Transverse colon (tissue), 4 donors: ENCODE measurements at regions not wholly inside any gene's neighbourhood (a gene's known extent, or its start where the extent isn't known, plus 50 kb on each side); places are given as distances from the start of the nearest gene placed in this dataset.

ENCODE experiments used
- DNase-seq: peaks from one replicate; pipeline ENCODE4 v3.0.0-alpha.2; 2019
- H3K27ac ChIP-seq, 4 donors: fragments of 200-600 bp; sonication (generic); 2 replicates each; pipeline ENCODE4 v1.5.1; 2016 to 2018; ENCODE audit warnings: inconsistent platforms in 4 of 4
- H3K27me3 ChIP-seq: fragments of 200-600 bp; sonication (generic); 2 replicates; pipeline ENCODE4 v1.5.1; 2017; ENCODE audit warnings: inconsistent platforms
- H3K36me3 ChIP-seq, 4 donors: fragments of 200-600 bp; sonication (generic); 2 replicates each; pipeline ENCODE4 v1.5.1; 2017 to 2019; ENCODE audit warnings: inconsistent platforms in 4 of 4
- H3K4me1 ChIP-seq, 4 donors: fragments of 200-600 bp; sonication (generic); 2 replicates each; pipeline ENCODE4 v1.5.1; 2017 to 2020; ENCODE audit warnings: inconsistent platforms in 4 of 4
- H3K4me3 ChIP-seq, 4 donors: fragments of 200-600 bp; sonication (generic); 1 replicate in 1 of 4; 2 replicates in 3 of 4; pipeline versions ENCODE4 v1.5.1 to v1.6.1; 2017 to 2019; ENCODE audit warnings: inconsistent platforms in 4 of 4
- H3K9me3 ChIP-seq, 2 donors: fragments of 200-600 bp; sonication (generic); 2 replicates each; pipeline ENCODE4 v1.5.1; 2017 to 2019; ENCODE audit warnings: inconsistent platforms in 2 of 2
- EP300 ChIP-seq: sonication (generic); formaldehyde crosslinking; IDR thresholded peaks from one replicate; pipeline ENCODE4 v1.6.1; 2017; ENCODE audit warnings: antibody characterized with exemption, low read depth
- POLR2A ChIP-seq: fragments of 450-650 bp; IDR thresholded peaks from one replicate; pipeline ENCODE4 v1.6.1; 2016; ENCODE audit warnings: antibody characterized with exemption, mild to moderate bottlenecking, moderate library complexity
- POLR2AphosphoS5 ChIP-seq, 3 donors: sonication (generic); formaldehyde crosslinking; IDR thresholded peaks; one replicate each; pipeline ENCODE4 v1.6.1; 2016; ENCODE audit warnings: antibody characterized with exemption in 3 of 3
- WGBS, 2 donors: methylation state at CpG; one replicate each; pipeline ENCODE4 v1.1.5; 2018; ENCODE audit warnings: low coverage in 1 of 2; 5-methylcytosine and 5-hydroxymethylcytosine counted together
- in situ Hi-C, 4 donors: fragments of 200-750 bp; cut with MboI; loops; one replicate each; pipeline versions ENCODE4 v1.15.0 to v1.15.1; 2017; ENCODE audit warnings: low sequenced_read_pairs in 3 of 4, low pct_ligation_motif_present in 1 of 4, low pct_unique_long_range_greater_than_20kb in 1 of 4
- intact Hi-C: fragments of 100-400 bp; cut with DNase I; formaldehyde crosslinking; loops from one replicate; pipeline ENCODE4 v1.15.1; 2023; ENCODE audit warnings: low total_unique reads
- TF ChIP-seq, protein P1 (sequence below), 5 experiments: fragments of 200-600 bp in 3 of 5; fragments of 450-650 bp in 2 of 5; sonication (generic) in 3 of 5; IDR thresholded peaks; 1 replicate in 2 of 5; 2 replicates in 3 of 5; pipeline ENCODE4 v1.5.1; 2016 to 2017; ENCODE audit warnings: antibody characterized with exemption in 5 of 5, inconsistent platforms in 3 of 5, mild to moderate bottlenecking in 2 of 5, moderate library complexity in 1 of 5

DNA sequence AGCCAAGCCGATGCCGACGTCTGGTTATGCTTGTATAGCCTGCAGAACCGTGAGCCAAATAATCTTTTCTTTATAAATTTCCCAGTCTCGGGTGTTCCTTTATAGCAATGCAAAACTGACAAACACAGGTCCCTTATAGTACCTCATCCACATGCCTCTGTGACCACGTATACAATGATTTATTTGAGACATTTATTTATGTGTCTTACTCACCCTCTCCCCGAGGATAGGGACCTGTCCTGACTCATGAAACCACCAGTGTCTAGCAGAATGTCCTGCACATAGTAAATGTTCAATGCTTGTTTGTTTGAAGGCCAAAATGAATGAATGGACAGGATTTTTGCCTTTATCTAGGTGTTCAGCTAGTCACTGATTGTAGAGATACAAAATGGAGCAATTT, 147.9 kb upstream of the FZD8 start:
- WGBS, 2 donors: 67 to 68% methylated on average over 7 of the region's 7 CpGs
- no peaks in the 10 kb centered on the region for H3K9me3 ChIP-seq
- no peaks in the 10 kb centered on the region for H3K27me3 ChIP-seq
- intact Hi-C loops: no loop called here
- in situ Hi-C loops: no loop called here
- H3K4me3 ChIP-seq: no peak overlapping the region
- H3K4me1 ChIP-seq: no peaks in the 10 kb centered on the region
- no peaks in the 10 kb centered on the region for H3K36me3 ChIP-seq
- TF ChIP-seq EP300 (no peak), POLR2AphosphoS5 (IDR thresholded peaks at IDR 0.05) (no peak), POLR2A (no peak)
- no peak for DNase-seq
- no peak overlapping the region for H3K27ac ChIP-seq

DNA sequence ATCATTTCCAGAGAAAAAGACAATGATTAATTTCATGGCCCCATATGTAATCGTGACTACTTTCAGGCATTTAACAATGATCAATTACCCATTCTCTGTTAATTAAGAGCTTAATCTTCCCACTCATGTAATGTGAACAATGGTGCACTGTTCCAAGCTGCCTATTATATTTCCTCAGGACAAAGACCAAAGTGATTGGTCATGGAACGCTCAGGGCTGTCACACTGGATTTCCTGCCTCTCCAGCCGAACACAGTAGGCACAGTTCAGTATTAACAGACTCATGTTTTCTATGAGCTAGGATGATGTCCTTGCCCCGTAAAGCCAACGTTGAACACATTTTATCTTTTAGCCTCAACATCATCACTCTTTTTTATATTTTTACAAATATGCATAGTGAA, 142.7 kb upstream of the FZD8 start:
- no peaks in the 10 kb centered on the region for H3K36me3 ChIP-seq
- TF ChIP-seq POLR2AphosphoS5 (IDR thresholded peaks at IDR 0.05) (no peak), POLR2A (no peak), EP300 (no peak)
- TF ChIP-seq, protein P1, sequence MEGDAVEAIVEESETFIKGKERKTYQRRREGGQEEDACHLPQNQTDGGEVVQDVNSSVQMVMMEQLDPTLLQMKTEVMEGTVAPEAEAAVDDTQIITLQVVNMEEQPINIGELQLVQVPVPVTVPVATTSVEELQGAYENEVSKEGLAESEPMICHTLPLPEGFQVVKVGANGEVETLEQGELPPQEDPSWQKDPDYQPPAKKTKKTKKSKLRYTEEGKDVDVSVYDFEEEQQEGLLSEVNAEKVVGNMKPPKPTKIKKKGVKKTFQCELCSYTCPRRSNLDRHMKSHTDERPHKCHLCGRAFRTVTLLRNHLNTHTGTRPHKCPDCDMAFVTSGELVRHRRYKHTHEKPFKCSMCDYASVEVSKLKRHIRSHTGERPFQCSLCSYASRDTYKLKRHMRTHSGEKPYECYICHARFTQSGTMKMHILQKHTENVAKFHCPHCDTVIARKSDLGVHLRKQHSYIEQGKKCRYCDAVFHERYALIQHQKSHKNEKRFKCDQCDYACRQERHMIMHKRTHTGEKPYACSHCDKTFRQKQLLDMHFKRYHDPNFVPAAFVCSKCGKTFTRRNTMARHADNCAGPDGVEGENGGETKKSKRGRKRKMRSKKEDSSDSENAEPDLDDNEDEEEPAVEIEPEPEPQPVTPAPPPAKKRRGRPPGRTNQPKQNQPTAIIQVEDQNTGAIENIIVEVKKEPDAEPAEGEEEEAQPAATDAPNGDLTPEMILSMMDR (IDR thresholded peaks at IDR 0.05): no peak
- intact Hi-C loops (no loop called here), in situ Hi-C loops (no loop called here)
- H3K4me3 ChIP-seq: no peak overlapping the region
- no peaks in the 10 kb centered on the region for H3K9me3 ChIP-seq
- WGBS, 2 donors: 79 to 85% methylated on average over 5 of the region's 5 CpGs
- H3K27ac ChIP-seq: no peak overlapping the region
- peaks cover 0 to 7% (median 3%) of the 10 kb centered on the region in 4 donors for H3K4me1 ChIP-seq
- H3K27me3 ChIP-seq: no peaks in the 10 kb centered on the region
- DNase-seq: no peak

DNA sequence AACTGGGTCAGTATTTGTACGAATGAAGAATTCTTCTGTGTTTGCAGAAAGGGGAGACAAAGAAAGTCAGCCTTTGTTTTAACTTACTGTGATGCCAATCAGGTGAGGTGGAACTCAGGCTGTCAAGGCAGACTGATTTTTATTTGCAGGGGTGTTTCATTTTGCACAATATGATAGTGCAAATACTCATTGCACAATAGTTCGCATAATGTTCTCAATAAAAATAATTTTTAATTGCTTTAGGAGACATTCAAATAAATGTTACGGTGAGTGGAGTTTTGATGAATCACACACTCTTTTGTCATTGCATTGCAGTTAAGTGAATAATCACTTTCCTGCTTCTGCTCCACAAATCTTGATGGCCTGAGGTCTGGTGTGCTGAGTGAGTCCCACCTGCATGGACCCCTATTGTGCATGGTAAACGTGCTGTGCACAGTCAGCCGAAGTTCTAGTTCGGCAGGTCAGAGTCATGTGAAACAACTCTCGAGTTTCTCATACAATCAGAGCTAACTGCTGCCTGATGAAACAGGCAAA, 141.3 kb upstream of the FZD8 start:
- no peak overlapping the region for H3K27ac ChIP-seq
- H3K27me3 ChIP-seq: no peaks in the 10 kb centered on the region
- TF ChIP-seq POLR2AphosphoS5 (IDR thresholded peaks at IDR 0.05): no peak
- TF ChIP-seq, protein P1 (IDR thresholded peaks at IDR 0.05): no peak
- TF ChIP-seq EP300: no peak
- TF ChIP-seq POLR2A: no peak
- DNase-seq: no peak
- in situ Hi-C loops: no loop called here
- no peaks in the 10 kb centered on the region for H3K36me3 ChIP-seq
- H3K4me3 ChIP-seq: no peak overlapping the region
- 28 to 31% methylated on average over 3 to 7 of the region's 7 CpGs for WGBS, 2 donors
- H3K9me3 ChIP-seq: no peaks in the 10 kb centered on the region
- intact Hi-C loops: no loop called here
- peaks cover 0 to 7% (median 3%) of the 10 kb centered on the region in 4 donors for H3K4me1 ChIP-seq

DNA sequence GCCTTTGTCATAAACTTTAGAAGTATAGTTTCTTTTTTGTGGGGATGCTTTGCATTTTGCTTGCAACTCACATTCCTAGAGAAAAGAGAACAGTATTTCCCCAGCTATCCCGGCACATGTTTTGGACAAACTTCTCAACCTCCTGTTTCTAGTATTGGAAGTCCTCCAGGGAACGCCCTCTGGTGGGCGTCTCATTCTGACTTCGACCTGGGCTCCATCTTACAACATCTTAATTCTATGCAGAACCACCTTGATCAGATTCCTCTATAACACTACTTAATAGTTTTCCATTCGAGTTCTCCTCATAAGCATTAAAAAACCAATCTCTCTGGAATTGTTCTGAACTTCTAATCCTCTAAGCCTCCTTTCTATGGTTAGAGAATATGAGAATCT, 139.5 kb upstream of the FZD8 start:
- intact Hi-C loops (no loop called here), in situ Hi-C loops (no loop called here)
- peak; percentile 17 for DNase-seq
- no peaks in the 10 kb centered on the region for H3K9me3 ChIP-seq
- H3K4me1 ChIP-seq: peaks cover 0 to 7% (median 3%) of the 10 kb centered on the region in 4 donors
- no peaks in the 10 kb centered on the region for H3K36me3 ChIP-seq
- H3K27ac ChIP-seq: no peak overlapping the region
- no peak for TF ChIP-seq EP300
- H3K27me3 ChIP-seq: no peaks in the 10 kb centered on the region
- WGBS, 2 donors: 42 to 53% methylated on average over 3 to 5 of the region's 5 CpGs
- no peak overlapping the region for H3K4me3 ChIP-seq

DNA sequence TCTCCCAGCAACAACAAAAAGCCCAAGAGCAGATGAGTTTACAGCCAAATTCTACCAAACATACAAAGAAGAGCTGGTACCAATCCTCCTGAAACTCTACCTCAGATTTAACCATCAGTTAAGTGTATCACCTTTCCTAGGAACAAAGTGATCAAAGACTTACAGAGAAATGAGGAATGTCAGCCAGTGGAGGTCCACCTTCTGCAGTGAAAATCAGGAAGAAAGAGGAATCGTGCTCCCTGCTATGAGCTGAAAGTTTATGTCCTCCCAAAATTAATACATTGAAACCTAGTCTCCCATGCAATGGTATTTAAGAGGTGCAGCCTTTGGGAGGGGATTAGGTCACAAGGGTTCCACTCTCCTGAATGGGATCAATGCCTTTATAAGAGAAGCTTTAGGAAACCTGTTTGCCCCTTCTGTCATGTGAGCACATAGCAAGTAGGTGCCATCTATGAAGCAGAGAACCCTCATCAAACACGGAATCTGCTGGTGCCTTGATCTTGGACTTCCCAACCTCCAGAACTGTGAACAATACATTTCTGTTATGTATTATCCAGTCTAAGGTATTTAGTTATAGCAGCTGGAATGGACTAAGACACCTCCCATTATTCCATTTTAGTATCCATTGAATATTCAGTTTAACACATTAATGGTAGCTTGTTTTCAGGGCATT, 139.0 kb upstream of the FZD8 start:
- Histone ChIP-seq H3K27me3 (no peaks in the 10 kb centered on the region), H3K4me3 (no peak overlapping the region), H3K27ac (no peak overlapping the region), H3K9me3 (no peaks in the 10 kb centered on the region), H3K4me1 (peaks cover 0 to 7% (median 3%) of the 10 kb centered on the region in 4 donors), H3K36me3 (no peaks in the 10 kb centered on the region)
- in situ Hi-C loops: no loop called here
- WGBS, 2 donors: 88 to 100% methylated on average over 1 to 2 of the region's 2 CpGs
- TF ChIP-seq EP300: no peak
- no peak for TF ChIP-seq POLR2AphosphoS5 (IDR thresholded peaks at IDR 0.05)
- TF ChIP-seq, protein P1 (IDR thresholded peaks at IDR 0.05): no peak
- TF ChIP-seq POLR2A: no peak
- no peak for DNase-seq
- intact Hi-C loops: no loop called here
